Right ventricle myocardium superior (tissue), 1 donor: ENCODE measurements at regions not wholly inside any gene's neighbourhood (a gene's known extent, or its start where the extent isn't known, plus 50 kb on each side); places are given as distances from the start of the nearest gene placed in this dataset.
"Not testable (repeated sequence)": the region's sequence is repeated elsewhere in the genome, so short reads cannot be mapped to it uniquely, and the experiment has no call there.

Experiments
- ATAC-seq: fragments of 200-7000 bp; cut with Tn5 transposase; one replicate; pipeline ENCODE4 v1.9.1; 2020; ENCODE audit warnings: mild to moderate bottlenecking; ENCODE audit not compliant: poor library complexity
- DNase-seq: peaks from one replicate; pipeline ENCODE4 v3.0.0-alpha.2; 2020
- intact Hi-C: fragments of 100-400 bp; cut with DNase I; formaldehyde crosslinking; loops from one replicate; pipeline ENCODE4 v1.11.2; 2022
- donor health status: DM: no; HTN: yes; CAD: no; lungs with severe emphysema.

GRCh38 chr2:7730449-7730848, 813.2 kb downstream of the RNF144A start:
- ATAC-seq (no peak), DNase-seq (no peak)
- intact Hi-C loops = no loop called here

GRCh38 chr2:7730990-7731389, 813.8 kb downstream of the RNF144A start:
- no peak for DNase-seq
- intact Hi-C loops = no loop called here
- no peak for ATAC-seq

DNA sequence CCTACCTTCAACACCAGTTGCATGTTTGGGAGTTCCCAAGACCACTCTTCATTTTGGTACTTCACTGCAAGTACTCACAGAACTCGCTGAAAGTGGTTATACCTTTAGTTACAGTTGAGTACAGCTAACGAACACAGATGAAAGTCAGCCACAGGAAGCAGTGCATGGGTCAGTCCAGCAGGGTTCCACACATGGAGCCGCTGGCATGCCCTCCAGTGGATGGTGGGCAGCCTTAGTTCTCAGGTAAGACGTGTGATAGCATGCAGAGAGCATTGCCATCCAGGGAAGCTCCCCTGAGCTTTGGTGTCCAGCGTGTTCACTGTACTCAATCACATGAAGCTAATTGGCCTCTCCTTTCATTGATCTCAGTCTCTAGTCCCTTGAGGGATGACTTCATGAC, 815.3 kb downstream of the RNF144A start:
- DNase-seq (no peak), ATAC-seq (no peak)
- intact Hi-C loops = no loop called here

- no peak for ATAC-seq
- intact Hi-C loops = no loop called here
- DNase-seq = no peak
Observed at GRCh38 chr2:7736646-7737305, 819.6 kb downstream of the RNF144A start.

DNA sequence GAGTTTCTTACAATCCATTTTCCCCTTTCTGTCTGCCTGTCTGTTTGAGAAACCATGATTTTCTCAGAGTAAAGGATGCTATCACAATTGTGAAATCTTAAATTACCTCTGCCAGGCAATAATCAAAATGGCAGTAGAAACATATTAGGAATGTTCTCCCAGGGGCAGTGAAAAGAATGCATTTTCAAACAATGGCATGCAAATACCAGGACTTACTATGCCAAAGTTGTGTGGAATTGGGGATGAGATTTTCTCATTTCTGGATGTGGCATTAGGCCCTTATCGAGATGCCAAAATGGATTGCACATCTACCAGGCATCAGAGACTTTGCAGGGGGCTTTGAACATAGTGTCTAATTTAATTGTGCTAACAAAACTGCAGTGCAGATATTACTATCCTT, 821.4 kb downstream of the RNF144A start:
- no peak for ATAC-seq
- DNase-seq = no peak
- intact Hi-C loops = no loop called here

- intact Hi-C loops = loop anchor here (10.0 kb wide), 1 partner anchor 945 kb away; the partner anchor contains the start of gene ID2
- ATAC-seq (no peak), DNase-seq (no peak)
Observed at GRCh38 chr2:7740114-7740513, 822.9 kb downstream of the RNF144A start.

DNA sequence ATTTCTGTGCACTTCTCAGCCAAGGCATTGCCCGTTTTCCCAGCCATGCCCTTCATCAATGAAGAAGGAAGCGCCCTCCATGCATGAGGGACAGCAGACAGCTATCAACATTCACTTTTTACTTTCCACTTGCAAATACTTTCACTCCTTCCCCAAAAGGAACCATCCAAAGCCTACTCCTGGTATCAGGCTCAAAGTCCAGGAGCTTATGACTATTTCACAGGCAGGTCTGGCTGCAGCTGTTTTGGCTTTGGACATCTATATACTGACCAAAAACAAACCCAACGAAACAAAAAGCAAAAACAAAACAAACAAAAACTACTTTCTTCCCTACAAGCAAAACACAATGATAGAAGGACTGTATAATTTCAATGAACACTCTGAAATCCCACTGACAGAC, 825.1 kb downstream of the RNF144A start:
- DNase-seq (no peak), ATAC-seq (no peak)
- intact Hi-C loops = loop anchor here (10.0 kb wide), 1 partner anchor 942 kb away; the partner anchor contains the start of gene ID2

DNA sequence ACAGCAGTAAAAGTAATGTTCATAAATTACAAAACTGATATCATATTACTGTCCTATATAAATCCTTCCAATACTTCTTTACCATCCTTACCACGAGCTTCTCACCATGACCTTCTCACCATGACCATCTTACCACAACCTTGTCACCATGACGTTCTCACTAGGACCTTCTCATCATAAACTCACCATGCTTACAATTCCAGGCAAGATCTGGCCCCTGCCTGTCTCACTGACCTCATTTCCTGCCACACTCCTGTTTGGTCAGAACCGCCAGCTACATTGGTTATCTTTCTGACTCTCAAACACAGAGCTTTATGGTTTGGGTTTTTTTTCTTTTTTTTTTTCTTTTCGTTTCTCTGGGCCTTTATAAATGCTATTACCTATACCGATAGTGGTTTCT, 827.6 kb downstream of the RNF144A start:
- intact Hi-C loops = loop anchor here (10.0 kb wide), 1 partner anchor 940 kb away; the partner anchor contains the start of gene ID2
- no peak for DNase-seq
- ATAC-seq = no peak

- DNase-seq = no peak
- no peak for ATAC-seq
- intact Hi-C loops = loop anchor here (10.0 kb wide), 1 partner anchor 939 kb away; the partner anchor contains the start of gene ID2
Observed at GRCh38 chr2:7745369-7745768, 828.2 kb downstream of the RNF144A start.

GRCh38 chr2:7748717-7749415, 831.7 kb downstream of the RNF144A start:
- DNase-seq (no peak), ATAC-seq (no peak)
- intact Hi-C loops = loop anchor here (10.0 kb wide), 1 partner anchor 936 kb away; the partner anchor contains the start of gene ID2

GRCh38 chr2:7749895-7750559, 832.8 kb downstream of the RNF144A start:
- intact Hi-C loops = loop anchor here (10.0 kb wide), 1 partner anchor 935 kb away; the partner anchor contains the start of gene ID2

DNA sequence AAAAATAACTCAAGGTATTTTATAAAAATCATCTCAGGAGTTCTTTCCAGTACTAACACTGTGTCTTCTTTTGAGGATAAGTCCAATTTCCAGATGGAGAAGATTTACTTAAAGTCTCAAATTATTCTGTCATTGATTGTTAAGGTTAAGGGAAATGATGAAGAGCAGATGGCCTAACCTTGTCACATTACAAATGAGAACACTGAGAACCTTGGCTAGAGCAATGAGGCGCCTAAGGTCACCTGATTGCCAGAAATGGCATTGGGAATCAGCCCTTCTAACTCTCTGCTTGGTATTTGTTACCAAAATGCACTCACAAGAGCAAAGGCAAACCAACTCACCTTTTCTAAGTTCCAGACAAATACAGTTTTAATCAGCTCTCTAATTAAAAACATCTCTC, 835.1 kb downstream of the RNF144A start:
- ATAC-seq = peak; percentile 61
- no peak for DNase-seq
- intact Hi-C loops = no loop called here

More at GRCh38 chr2:7749895-7750559, 832.8 kb downstream of the RNF144A start:
- ATAC-seq = no peak
- no peak for DNase-seq

DNA sequence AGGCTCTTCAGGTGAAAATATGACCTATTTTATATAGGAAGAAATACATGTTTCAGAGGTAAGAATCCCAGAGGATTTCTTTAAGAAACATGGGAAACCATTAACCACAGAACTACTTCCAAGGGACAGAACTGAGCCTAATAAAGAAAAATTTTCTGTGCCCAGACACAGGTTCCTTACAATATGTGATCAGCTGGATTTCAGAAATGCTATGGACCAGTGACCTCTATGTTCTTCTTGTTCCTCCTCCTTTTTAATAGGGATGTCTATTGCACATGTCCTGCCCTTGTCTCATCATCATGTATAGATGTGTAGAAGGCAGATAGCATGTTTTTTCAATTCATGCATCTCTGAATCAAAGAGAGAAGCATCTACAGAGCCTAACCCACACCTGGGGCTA, 836.6 kb downstream of the RNF144A start:
- DNase-seq (no peak), ATAC-seq (no peak)
- intact Hi-C loops = no loop called here

- no peak for DNase-seq
- ATAC-seq = no peak
- intact Hi-C loops = no loop called here
Observed at GRCh38 chr2:7755879-7756278, 838.7 kb downstream of the RNF144A start.

DNA sequence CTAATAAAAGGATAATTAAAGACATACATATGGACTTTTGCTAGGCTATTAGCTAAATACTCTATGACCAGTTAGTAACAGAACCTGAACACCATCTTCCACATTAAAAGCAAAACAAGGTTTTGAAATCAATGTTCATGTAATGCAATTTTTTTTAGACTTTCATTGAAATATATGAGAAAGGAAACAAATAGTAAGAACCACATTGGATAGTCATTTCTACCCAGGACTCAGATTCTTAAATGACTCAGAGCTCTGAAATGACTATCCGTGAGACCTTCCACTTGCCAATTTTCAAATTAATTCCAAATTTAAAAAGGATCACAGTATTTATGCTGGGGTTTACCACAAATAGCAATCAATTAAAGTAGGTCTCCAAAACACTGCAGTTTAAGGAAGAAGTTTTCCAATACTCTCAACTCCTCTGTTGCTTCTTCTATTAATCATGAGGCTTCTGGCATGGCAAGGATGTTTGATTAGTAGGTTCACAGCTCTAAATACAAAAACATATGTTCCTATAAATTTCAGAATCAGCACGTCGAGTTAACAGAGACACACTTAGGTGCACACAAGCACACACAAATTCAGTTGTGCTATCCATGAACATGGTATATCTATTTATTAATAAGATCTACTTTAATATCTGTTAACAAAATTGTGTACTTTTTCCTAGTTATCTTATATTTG, 841.0 kb downstream of the RNF144A start:
- DNase-seq (no peak), ATAC-seq (no peak)
- intact Hi-C loops = no loop called here

DNA sequence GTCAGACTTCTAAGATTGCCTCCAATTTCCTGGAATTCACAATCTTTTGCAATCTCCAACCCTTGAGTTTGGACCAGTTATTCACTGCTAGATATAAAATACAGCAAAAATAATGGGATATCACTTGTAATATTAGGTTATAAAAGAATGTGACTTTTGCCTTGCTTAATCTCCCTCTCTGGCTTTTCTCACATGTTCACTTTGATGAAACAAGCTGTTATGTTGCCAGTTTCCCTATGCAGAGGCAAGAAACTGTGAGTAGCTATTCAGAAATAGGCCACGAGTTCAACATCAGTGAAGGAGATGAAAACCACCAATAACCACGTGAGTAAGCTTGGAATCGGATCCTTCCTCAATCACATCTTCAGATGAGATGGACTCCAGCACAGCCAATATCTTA, 842.7 kb downstream of the RNF144A start:
- no peak for ATAC-seq
- intact Hi-C loops = no loop called here
- no peak for DNase-seq

DNA sequence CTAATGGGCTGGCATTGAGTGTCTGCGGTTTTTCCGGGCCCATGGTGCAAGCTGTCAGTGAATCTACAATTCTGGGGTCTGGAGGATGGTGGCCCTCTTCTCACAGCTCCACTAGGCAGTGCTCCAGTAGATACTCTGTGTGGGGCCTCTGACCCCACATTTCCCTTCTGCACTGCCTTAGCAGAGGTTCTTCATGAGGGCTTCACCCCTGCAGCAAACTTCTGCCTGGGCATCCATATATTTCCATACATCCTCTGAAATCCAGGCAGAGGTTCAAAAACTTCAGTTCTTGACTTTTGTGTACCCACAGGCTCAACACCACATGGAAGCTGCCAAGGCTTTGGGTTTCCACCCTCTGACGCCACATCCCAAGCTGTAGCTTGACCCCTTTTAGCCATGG, 846.2 kb downstream of the RNF144A start:
- intact Hi-C loops = not testable (repeated sequence)

DNA sequence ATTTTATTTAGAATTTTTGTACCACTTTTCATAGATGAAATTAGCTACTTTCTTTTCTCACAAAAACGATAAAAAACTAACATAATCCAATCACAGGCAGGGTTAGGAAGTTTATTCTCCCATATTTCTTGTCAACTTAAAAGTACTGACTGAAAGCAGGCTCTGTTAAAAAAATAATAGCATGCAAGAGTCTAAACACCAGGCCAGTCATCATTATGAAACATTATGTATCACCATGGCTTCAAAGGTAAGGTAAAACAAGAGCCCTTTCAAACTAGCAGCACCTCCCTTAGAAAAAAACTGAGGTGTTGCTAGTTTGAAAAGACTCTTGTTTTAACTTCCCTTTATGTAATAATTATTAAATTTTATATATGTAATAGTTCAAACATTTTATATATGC, 848.0 kb downstream of the RNF144A start:
- DNase-seq (no peak), ATAC-seq (no peak)
- intact Hi-C loops = no loop called here

More for the DNA sequence above, 846.2 kb downstream of the RNF144A start:
- ATAC-seq, DNase-seq: not testable (repeated sequence)

GRCh38 chr2:7766088-7766722, 849.0 kb downstream of the RNF144A start:
- DNase-seq (no peak), ATAC-seq (no peak)
- intact Hi-C loops = no loop called here
